NCI-H82 (cell line): ENCODE measurements at regions not wholly inside any gene's neighbourhood (a gene's known extent, or its start where the extent isn't known, plus 50 kb on each side); places are given as distances from the start of the nearest gene placed in this dataset.

Experiments used
- DNase-seq: peaks from one replicate; lab custom pipeline; 2025; lab: John Stamatoyannopoulos, UW

DNA sequence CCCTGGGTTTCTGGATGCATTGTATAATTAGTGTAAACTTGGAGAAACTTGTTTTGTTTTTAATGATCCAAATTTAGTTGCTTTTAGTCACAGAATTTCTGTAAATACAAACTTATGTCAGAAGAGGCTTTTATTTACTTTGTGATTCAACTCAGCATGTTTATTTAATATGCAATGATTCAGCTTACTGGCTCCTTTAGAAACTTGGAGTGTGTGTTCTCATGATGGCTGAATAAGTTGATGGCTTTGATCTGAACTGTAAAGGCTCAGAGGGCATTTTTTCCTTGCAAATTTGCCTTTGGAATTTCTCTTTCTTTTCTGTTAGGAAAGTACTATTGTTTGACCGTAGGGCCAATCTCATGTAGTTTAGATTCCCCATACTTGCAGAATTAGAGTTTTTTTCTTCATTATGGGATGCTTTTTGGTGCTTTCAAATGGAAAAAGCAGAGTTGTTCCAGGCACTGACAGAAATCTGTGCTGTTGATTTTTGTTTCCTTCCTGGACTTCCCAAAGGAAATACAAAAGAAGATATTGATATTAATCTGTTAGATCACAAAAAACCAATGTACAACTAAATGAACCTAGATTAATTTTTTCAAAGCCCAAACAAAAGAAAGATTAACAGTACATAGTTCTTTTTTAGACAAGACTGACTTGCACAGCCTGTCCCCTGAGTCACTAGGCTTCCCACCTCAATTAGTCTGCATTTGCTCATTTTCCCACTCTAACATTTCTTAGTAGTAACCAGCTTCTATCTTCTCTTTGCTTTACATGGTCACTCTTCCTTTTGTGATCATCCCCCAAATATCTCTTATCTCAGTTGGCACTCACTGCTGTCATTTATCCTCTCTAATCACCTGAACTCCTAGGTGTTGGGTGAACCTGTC lies 96.8 kb upstream of the AGR3 start:
- DNase-seq = no peak

GRCh38 chr7:16980539-16980938 lies 98.8 kb upstream of the AGR3 start:
- no peak for DNase-seq

- DNase-seq = peak; percentile 49
These were observed 101.0 kb upstream of the AGR3 start for GRCh38 chr7:16982640-16983350.

GRCh38 chr7:16984375-16984774 lies 102.6 kb upstream of the AGR3 start:
- no peak for DNase-seq

GRCh38 chr7:16985621-16986020 lies 103.8 kb upstream of the AGR3 start:
- no peak for DNase-seq

DNA sequence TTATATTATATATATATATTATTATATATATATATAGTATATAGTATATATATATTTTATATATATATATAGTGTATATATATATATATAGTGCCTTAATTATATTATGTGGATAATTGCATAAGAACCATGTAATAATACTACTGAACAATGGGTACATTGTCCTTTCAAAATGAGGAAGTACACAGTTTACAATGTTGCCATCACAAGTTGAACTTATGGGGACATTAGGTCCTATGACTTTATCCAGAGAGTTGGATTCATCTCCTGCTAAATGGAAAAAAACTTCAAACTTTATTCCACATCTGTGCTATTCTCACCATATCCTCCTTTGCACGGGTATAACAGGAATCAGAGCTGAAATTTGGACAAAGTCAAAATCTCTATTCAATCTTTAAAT lies 105.0 kb upstream of the AGR3 start:
- no peak for DNase-seq

GRCh38 chr7:16989811-16990413 lies 108.1 kb upstream of the AGR3 start:
- no peak for DNase-seq

DNA sequence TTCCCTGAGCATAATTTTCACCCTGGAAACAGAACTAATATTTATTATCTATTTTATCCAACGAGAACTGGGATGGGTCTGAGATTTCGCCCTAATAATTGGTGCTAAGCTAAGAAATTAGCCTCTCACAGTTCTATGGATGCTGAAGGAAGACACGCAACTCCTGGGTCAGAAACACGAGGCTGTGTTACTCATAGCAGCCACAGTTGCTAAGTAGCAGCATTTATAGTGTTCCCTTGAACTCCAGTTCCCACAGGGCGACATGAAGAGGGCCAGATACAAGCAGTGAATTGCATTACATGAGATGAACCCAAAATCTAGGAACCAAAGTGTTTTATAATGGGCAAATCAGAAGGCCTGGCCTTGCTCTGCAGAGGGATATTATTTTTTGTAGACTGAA lies 109.8 kb upstream of the AGR3 start:
- DNase-seq = no peak

DNA sequence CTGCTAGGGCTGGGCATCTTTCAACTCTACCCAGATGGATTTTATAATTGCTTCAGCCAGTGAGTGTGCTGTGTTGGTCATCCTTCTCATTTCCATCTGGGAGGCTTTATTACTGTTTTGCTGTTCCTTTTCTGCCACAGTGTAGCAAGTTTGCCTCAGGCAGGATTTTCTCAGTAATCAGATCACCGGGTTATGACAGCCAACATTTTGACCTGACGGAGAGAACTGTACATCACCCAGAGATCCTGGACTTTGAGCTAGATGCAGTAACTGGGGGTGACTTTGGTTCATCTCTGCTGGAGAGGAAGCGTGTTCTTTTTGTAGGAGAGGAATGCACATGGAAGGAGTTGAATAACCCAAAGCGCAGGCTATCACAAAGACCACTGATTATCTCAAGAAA lies 111.8 kb upstream of the AGR3 start:
- DNase-seq = no peak

DNA sequence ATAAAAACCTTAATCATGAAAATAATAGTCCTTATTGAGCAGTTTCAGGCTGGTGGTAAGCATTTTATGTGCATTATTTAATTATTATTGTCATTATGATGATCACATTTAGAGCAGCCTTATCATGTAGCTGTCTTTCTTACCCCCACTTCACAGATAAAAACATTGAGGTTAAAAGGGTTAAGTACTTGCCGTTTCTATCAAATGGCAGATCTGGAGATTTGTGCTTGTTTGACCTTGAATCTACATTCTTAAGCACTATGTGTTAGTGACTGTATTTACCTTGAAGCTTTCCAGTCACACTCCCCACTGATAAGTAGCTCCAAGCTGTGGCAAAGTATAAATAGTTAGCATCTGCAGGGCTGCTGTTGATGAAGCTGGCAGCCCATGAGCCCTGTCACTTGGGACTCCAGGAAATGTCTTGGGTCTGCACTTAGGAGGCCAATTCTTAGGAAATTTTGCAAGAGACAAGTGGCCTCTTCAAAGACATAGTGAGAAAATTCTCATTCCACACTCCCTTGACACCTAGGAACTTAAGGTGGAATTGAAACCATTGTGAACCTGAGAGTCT lies 116.8 kb upstream of the AGR3 start:
- DNase-seq = no peak

- DNase-seq = no peak
These were observed 117.9 kb upstream of the AGR3 start for GRCh38 chr7:16999541-17000267.

- no peak for DNase-seq
These were observed 123.5 kb upstream of the AGR3 start for GRCh38 chr7:17005271-17005670.

- DNase-seq = no peak
These were observed 126.1 kb upstream of the AGR3 start for GRCh38 chr7:17007841-17008240.

- DNase-seq = peak; percentile 36
These were observed 127.4 kb upstream of the AGR3 start for GRCh38 chr7:17009007-17009719.

DNA sequence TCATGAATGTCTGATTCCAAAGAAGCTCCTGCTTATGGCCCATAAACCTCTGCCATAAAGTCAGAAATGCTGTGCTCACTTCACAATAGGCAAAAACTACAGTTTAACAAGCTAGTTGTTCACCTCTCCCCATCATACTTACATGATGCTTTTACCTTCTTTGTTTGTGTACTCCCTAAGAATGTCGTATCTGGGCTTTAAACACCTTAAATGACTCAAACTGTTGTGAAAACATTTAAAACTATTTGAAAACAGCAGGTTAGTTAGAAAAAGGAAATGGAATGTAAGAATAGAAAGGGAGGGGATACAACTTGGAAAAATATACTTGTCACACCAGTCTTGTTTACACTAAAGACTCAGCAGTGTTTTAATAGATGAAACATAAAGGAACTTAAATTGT lies 128.2 kb upstream of the AGR3 start:
- no peak for DNase-seq

DNA sequence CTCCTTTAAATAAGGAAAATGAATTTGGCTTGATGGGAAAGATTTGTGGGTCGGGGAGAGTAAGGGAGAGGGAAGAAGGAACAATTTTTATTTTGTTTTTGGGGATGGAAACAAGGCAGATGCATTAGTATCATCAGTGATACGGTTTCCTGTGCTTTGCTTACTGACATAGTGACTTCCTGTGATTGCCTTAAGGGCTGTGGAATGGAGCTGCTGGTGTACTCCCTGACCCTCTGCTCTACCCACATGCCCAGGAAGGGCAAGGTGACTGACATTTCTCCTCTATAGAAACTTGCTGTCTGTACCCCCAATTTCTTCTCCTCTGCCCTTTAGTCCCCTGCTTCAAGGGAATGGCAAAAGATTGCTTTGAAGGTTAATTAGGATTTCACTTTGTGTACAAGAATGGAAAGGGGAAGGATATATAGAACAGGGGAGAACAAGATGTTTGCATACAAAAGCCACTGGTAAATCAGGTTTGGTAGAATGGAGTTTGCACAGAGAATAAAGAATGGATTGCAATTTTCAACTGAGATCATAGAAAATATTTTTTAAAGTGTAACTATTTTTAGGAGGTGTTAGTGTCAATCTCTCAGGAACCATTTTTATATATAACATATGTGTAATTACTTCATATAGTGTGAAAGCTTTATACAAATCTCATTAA lies 129.0 kb upstream of the AGR3 start:
- DNase-seq = no peak

- no peak for DNase-seq
These were observed 131.4 kb upstream of the AGR3 start for GRCh38 chr7:17013204-17013603.

- no peak for DNase-seq
These were observed 132.9 kb upstream of the AGR3 start for GRCh38 chr7:17014686-17015085.

DNA sequence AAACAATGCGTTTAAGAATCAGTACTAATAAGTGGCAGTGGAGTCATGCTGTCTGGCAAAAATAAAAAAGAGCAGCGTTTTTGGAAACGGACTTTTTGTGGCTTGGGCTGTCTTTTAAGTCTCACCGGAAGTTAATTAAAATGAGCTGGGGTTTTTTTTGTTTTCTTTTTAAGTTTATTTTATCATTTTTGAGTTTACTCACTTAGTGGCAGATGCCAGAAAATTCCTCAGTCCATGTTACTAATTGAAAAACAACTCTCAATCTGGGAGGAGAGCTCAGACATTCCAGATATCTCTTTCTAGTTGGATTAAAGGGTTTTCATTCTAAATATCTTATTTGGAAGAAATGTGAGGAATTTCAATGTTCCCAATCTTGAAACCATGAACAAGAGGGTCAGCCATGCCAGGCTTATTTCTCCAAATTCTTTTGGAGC lies 133.8 kb upstream of the AGR3 start:
- no peak for DNase-seq

DNA sequence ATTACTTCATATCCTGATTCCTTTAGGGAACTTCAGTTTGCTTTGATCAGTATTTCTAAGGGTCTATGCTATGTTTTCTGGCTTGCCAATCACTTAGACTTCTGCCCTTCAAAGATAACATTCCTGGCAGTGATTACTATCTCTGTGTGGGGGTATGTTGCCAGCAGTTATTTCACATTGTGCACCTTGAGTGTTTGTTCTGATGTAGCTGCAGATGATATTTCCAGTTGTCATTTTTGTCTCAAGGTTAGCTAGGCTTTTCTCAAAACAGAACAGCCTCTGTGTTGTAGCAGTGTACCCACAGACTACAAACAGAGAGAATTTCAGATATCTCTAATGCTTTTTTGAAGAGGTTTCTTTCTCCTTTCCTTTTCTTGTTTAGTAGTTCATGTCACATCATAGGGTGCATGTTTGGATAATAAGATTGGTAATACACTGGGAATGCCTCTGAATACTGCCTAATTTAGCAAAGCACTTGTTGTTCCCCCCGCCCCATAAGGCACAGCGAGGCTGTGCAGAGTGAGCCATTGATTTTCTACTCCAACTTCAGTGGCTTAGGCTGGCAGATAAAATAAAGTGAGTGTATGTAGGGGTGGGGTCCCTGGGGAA lies 134.7 kb upstream of the AGR3 start:
- DNase-seq = no peak
